ENCODE measurements at regions not wholly inside any gene's neighbourhood (a gene's known extent, or its start where the extent isn't known, plus 50 kb on each side); places are given as distances from the start of the nearest gene placed in this dataset.
A peak's percentile ranks its signal among the peaks of the same experiment; 100 is the strongest.

DNA sequence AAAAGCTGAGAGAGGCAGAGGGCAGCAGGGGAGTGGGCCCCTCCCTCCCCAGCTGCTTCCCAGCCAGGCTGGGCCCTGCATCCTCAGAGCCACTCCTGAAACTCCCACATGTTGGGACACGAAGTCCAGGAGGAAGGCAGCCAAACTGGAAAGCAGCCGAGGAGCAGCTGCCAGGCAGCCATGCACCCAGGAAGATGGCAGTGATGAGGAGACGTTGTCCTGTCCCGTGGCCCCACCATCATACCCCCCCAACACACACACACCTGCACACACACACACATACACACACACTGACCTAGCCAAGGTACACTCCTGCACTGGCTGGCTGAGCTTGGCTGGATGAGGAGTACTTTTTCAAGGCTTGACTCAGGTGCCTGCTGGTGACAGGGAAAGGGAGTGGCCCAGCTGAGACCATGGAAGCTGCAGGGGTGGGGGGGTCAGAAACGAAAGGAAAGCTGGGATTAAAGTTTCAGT is 106.0 kb downstream of the CYP26B1 start:
- H3K27me3 Mint-ChIP-seq (ENCODE audit: low read depth) = peaks cover 12% of the 10 kb centered on the region

DNA sequence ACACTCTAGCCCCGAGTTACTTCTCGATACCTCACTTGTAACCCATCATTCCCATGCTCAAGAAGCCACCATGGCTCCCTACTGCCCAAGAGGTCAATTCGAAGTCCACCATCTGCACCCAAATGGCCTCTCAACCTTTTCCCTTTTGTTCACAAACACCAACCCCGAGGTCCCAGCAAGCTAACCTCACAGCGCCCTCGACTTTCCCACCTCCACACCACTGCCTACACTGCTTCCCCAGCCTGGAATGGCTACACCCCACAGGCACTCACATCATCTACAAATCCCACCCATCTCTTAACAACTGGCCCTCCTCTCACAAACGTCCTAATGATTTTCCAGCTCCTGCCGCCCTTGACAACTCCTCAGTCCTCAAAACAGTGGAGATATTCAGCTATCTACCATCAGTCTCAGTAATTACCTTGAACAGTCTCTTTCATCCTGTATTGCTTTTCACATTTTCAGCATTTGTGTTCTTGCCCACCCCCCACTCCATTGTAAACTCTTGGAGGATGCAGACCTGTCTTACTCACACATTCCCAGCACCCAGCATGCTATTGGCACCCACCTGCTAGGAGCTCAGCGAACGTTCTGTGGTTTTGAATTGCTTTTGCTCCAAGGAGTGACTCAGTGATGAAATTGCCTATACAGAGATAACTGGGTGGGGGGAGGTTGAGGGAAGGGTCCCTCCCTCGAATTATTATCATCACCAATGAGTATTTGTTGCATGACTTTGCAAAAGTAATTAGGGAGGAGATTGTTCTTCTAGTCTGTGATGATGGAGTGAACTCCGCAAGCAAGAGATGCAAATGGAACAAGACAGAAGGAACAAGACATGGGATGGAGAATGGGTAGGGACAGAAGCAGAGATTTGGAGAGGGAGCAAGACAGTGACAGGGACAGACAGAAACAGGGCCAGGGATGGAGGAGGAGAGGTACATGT is 106.8 kb downstream of the CYP26B1 start:
- Mint-ChIP-seq H3K4me1 (ENCODE audit: low read depth) (no peaks in the 10 kb centered on the region), H3K9me3 (ENCODE audit: low read depth) (peaks cover 26% of the 10 kb centered on the region), H3K36me3 (ENCODE audit: low read depth) (peaks cover 7% of the 10 kb centered on the region), H3K27ac (ENCODE audit: unreplicated experiment) (no peak overlapping the region), H3K27me3 (ENCODE audit: low read depth) (peaks cover 12% of the 10 kb centered on the region), H3K4me3 (ENCODE audit: unreplicated experiment) (no peak overlapping the region)
- DNase-seq (ENCODE audit: low spot score) = peak; percentile 37
- TF ChIP-seq, protein P1, sequence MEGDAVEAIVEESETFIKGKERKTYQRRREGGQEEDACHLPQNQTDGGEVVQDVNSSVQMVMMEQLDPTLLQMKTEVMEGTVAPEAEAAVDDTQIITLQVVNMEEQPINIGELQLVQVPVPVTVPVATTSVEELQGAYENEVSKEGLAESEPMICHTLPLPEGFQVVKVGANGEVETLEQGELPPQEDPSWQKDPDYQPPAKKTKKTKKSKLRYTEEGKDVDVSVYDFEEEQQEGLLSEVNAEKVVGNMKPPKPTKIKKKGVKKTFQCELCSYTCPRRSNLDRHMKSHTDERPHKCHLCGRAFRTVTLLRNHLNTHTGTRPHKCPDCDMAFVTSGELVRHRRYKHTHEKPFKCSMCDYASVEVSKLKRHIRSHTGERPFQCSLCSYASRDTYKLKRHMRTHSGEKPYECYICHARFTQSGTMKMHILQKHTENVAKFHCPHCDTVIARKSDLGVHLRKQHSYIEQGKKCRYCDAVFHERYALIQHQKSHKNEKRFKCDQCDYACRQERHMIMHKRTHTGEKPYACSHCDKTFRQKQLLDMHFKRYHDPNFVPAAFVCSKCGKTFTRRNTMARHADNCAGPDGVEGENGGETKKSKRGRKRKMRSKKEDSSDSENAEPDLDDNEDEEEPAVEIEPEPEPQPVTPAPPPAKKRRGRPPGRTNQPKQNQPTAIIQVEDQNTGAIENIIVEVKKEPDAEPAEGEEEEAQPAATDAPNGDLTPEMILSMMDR (IDR thresholded peaks at IDR 0.05) = no peak

More for the DNA sequence above, 106.0 kb downstream of the CYP26B1 start:
- H3K4me1 Mint-ChIP-seq (ENCODE audit: low read depth) = no peaks in the 10 kb centered on the region
- no peak overlapping the region for H3K27ac Mint-ChIP-seq (ENCODE audit: unreplicated experiment)
- TF ChIP-seq, protein P1 (IDR thresholded peaks at IDR 0.05) = no peak
- H3K9me3 Mint-ChIP-seq (ENCODE audit: low read depth) = peaks cover 26% of the 10 kb centered on the region
- no peak overlapping the region for H3K4me3 Mint-ChIP-seq (ENCODE audit: unreplicated experiment)
- H3K36me3 Mint-ChIP-seq (ENCODE audit: low read depth) = peaks cover 7% of the 10 kb centered on the region
- DNase-seq (ENCODE audit: low spot score) = peak; percentile 37

DNA sequence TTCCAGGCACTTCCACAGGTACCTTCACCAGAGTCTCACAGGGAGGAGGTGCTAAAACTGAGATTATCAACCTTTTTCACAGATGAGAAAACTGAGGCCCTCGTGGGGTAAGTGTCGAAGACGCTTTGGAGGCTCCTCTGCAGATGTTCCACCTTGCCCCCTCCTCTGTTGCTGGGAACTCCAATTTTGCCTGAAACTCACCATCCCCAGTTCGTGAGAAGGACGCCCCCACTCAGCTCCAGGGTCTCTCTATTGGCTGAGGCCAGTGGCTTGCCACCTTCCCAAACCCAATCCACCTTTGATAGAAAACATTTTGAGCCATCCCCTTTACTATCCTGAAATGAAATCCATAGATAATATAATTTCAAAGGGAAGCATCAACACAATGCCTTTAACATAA is 109.1 kb downstream of the CYP26B1 start:
- H3K36me3 Mint-ChIP-seq (ENCODE audit: low read depth) = peaks cover 2% of the 10 kb centered on the region
- H3K9me3 Mint-ChIP-seq (ENCODE audit: low read depth) = peaks cover 7% of the 10 kb centered on the region
- H3K4me3 Mint-ChIP-seq (ENCODE audit: unreplicated experiment) = no peak overlapping the region
- peak; percentile 18 for DNase-seq (ENCODE audit: low spot score)
- H3K27me3 Mint-ChIP-seq (ENCODE audit: low read depth) = peaks cover 13% of the 10 kb centered on the region
- H3K27ac Mint-ChIP-seq (ENCODE audit: unreplicated experiment) = no peak overlapping the region
- no peaks in the 10 kb centered on the region for H3K4me1 Mint-ChIP-seq (ENCODE audit: low read depth)
- TF ChIP-seq, protein P1 (IDR thresholded peaks at IDR 0.05) = no peak

DNA sequence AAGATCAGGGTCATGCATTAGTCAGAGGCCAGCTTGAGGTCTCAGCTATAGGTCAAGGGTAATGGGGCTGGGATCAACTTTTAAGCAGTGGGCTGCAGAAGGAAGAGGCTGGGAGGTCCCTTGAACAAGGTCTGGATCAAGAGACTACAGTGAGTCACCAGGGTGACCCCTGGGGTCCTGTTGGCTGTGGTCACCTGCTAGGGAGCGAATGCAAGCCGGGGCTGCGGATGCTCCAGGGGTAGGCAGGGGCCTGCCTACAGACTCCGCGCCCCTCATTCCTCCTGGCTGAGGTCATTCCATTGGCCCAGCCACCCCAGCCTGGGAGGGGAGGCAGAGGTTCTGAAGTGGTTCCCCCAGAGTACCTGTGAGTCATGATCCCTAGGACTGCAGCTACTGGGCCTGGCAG is 110.4 kb downstream of the CYP26B1 start:
- H3K27me3 Mint-ChIP-seq (ENCODE audit: low read depth) = peaks cover 13% of the 10 kb centered on the region
- TF ChIP-seq, protein P1 (IDR thresholded peaks at IDR 0.05) = no peak
- no peak overlapping the region for H3K27ac Mint-ChIP-seq (ENCODE audit: unreplicated experiment)
- no peaks in the 10 kb centered on the region for H3K4me1 Mint-ChIP-seq (ENCODE audit: low read depth)
- no peaks in the 10 kb centered on the region for H3K9me3 Mint-ChIP-seq (ENCODE audit: low read depth)
- no peak overlapping the region for H3K4me3 Mint-ChIP-seq (ENCODE audit: unreplicated experiment)
- peak; percentile 57 for DNase-seq (ENCODE audit: low spot score)
- peaks cover 2% of the 10 kb centered on the region for H3K36me3 Mint-ChIP-seq (ENCODE audit: low read depth)

DNA sequence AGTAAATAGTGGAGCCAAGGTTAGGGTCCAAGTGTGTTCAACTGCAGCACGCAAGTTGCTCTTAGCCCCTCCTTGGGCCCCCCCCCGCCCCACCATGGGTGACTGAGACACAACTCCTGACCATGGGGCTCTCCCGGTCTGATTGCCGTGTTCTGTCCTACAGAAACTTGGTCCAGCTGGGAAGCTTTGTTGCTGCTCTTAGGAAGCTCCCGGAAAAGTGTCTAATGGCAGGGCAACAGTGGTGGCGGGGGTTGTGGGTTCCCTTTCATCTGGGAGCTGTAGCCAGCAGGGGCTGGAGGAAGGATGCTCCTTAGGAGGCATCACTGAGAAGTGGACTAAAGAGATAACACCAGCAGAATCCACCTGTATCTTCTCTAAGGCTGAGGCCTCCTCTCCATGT is 111.1 kb downstream of the CYP26B1 start:
- DNase-seq (ENCODE audit: low spot score) = no peak
- peaks cover 2% of the 10 kb centered on the region for H3K36me3 Mint-ChIP-seq (ENCODE audit: low read depth)
- H3K27ac Mint-ChIP-seq (ENCODE audit: unreplicated experiment) = no peak overlapping the region
- H3K4me3 Mint-ChIP-seq (ENCODE audit: unreplicated experiment) = no peak overlapping the region
- H3K4me1 Mint-ChIP-seq (ENCODE audit: low read depth) = peaks cover 3% of the 10 kb centered on the region
- no peaks in the 10 kb centered on the region for H3K9me3 Mint-ChIP-seq (ENCODE audit: low read depth)
- peaks cover 16% of the 10 kb centered on the region for H3K27me3 Mint-ChIP-seq (ENCODE audit: low read depth)
- TF ChIP-seq, protein P1 (IDR thresholded peaks at IDR 0.05) = no peak
